Fibroblast of lung (primary cell): ENCODE measurements at regions not wholly inside any gene's neighbourhood (a gene's known extent, or its start where the extent isn't known, plus 50 kb on each side); places are given as distances from the start of the nearest gene placed in this dataset.

Source experiments
- EZH2 ChIP-seq: IDR thresholded peaks from 2 replicates; pipeline ENCODE4 v1.5.1; 2012; ENCODE audit warnings: low read length, control low read depth, mild to moderate bottlenecking; ENCODE audit errors: missing control alignments
- TF ChIP-seq, protein P1 (sequence below), 2 donors: IDR thresholded peaks in 1 of 2; conservative IDR thresholded peaks in 1 of 2; 1 replicate in 1 of 2; 2 replicates in 1 of 2; pipeline ENCODE4 v1.5.1; 2011 to 2012; ENCODE audit warnings: low read length in 2 of 2, control low read depth in 1 of 2, inconsistent platforms in 1 of 2, low read depth in 1 of 2, mild to moderate bottlenecking in 1 of 2

DNA sequence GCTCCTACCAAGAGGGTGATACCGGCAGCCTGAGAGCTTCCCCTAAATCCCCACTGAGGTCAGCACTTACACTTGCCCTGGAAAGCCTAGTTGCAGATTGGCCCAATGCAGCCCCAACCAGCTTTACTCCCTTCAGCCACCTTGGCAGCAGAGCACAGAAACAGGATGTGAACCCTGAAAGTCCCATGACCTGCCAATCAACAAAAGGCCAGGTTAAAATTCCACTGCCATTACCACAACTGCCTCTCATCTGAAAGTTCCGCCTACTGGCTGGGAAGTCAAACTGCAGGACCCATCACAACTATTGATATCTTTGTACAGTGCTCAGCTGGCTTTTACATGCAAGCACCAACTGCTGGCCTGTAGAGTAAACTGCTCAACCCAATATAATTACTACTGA, 156.2 kb downstream of the ZMAT3 start:
- TF ChIP-seq, protein P1, sequence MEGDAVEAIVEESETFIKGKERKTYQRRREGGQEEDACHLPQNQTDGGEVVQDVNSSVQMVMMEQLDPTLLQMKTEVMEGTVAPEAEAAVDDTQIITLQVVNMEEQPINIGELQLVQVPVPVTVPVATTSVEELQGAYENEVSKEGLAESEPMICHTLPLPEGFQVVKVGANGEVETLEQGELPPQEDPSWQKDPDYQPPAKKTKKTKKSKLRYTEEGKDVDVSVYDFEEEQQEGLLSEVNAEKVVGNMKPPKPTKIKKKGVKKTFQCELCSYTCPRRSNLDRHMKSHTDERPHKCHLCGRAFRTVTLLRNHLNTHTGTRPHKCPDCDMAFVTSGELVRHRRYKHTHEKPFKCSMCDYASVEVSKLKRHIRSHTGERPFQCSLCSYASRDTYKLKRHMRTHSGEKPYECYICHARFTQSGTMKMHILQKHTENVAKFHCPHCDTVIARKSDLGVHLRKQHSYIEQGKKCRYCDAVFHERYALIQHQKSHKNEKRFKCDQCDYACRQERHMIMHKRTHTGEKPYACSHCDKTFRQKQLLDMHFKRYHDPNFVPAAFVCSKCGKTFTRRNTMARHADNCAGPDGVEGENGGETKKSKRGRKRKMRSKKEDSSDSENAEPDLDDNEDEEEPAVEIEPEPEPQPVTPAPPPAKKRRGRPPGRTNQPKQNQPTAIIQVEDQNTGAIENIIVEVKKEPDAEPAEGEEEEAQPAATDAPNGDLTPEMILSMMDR (conservative IDR thresholded peaks at IDR 0.05 in 1 of 2, IDR thresholded peaks at IDR 0.05 in 1 of 2; ENCODE audit: low read depth in 1 of 2, low read length in 2 of 2) = no peak
- no peak for TF ChIP-seq EZH2
